GM12892 (cell line): ENCODE measurements at regions not wholly inside any gene's neighbourhood (a gene's known extent, or its start where the extent isn't known, plus 50 kb on each side); places are given as distances from the start of the nearest gene placed in this dataset.
"Not testable (repeated sequence)": the region's sequence is repeated elsewhere in the genome, so short reads cannot be mapped to it uniquely, and the experiment has no call there.

Source experiments
- DNase-seq: peaks from one replicate; pipeline ENCODE4 v3.0.0; 2011; ENCODE audit not compliant: insufficient read length
- FAIRE-seq: peaks from 2 replicates; lab custom pipeline; 2011; peaks lifted over from hg19 to GRCh38; lab: Jason Lieb, UNC
- POLR2A ChIP-seq: IDR thresholded peaks from 2 replicates; pipeline ENCODE4 v1.6.1; 2011; ENCODE audit warnings: low read depth, low read length, control low read depth
- POLR2AphosphoS5 ChIP-seq: IDR thresholded peaks from 2 replicates; pipeline ENCODE4 v1.6.1; 2011; ENCODE audit warnings: low read depth, low read length, control low read depth
- TAF1 ChIP-seq: IDR thresholded peaks from 2 replicates; pipeline ENCODE4 v1.6.1; 2011; ENCODE audit warnings: low read depth, mild to moderate bottlenecking, control low read depth, low read length, borderline replicate concordance

DNA sequence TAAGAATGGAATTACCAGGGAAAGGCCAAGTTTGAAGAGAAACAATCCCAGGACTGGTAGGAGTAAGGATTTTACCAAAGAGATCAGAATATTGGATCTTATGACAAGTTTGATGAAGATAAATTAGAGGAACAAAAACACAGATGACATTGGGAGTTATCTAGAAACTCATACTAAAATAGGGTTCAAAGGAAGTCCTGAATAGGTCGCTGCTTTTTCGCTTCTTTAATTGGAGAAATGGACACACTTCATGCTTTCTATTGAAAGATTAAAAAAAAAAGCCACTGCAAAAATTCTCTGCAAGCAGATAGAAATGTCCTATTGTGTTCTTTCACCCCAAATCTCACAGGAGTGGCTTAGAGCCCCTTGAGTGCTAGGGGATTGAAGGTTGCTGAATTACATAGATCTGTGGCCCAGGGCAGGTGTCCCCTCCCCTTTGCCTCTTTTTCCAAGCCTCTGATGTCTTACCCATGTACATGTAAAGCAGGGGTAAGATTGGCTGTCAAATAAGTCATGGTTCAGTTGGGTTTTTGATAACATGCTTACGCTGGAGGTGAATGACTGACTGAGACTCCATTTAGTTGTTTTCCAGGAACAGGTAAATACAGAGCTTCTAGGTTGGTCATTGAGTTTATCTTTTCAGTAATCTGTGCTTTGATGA lies 152.0 kb downstream of the OR13A1 start:
- no peak for DNase-seq
- no peak for FAIRE-seq
- TF ChIP-seq POLR2AphosphoS5, result no peak
- no peak for TF ChIP-seq TAF1
- TF ChIP-seq POLR2A, result no peak

DNA sequence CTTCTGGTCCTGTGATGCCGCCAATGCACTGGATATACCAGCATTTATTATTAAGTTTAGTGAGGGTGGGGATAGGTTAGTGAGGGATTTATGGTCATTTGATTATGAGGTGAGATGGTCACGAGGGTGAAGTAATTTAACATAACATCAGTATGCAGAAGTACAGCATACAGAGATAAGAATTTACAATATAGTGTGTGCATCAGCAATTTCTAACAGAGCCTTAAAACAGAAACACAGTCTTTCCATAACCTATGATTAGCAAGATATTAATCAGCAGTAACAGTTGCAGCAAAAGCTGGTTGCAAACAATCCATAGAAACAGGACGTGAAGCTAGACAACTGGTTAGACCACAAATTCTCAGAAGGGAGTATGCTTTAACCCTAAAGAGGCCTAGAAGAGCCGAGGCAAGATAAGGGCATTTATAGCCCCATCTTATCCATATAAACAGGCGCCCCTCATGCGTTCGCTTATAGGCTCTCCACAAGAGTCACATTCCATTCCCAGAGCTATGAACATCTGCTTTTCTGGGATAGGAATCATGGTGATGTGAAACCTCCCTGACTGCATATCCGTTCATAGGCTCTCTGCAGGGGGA lies 139.8 kb downstream of the OR13A1 start:
- not testable (repeated sequence) for DNase-seq, FAIRE-seq

DNA sequence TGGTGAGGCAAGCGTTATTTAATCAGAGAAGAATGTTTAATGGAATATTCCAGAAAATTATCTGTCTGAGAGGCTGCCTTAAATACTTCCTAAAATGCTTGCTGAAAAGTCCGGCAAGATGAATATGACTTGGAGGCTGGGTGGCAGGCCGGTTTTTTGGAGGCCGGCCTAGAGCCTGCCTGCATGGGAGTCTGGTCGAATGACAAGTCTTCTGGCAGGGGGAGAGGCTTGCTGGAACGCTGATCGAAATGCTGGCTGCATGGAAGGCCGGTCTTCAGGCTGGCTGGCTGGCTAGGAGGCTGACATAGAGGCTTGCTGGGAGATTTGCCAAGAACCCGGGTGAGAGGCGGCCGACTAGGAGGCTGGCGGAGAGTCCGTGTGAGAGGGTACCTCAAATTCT lies 135.7 kb downstream of the OR13A1 start:
- TF ChIP-seq POLR2AphosphoS5 (no peak), TAF1 (no peak), POLR2A (no peak)
- FAIRE-seq (no peak), DNase-seq (no peak)

DNA sequence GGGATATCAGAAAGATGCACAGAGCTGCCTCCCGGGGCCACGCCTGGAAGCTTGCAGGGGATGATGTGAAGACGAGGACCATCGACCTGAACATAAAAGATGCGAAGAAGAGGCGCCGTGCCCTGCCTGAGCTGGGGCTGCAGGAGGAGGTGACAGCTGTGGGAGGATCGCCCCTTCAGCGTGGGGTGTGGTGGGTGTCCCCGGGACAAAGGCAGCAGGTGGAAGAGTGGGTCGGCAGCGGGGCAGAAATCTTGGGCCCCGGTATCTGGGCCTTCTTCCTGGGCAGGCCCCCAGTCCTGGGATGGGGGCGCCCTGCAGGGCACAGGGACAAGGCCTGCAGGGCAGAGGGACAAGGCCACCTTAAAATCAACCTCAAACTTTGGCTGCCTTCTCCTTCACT lies 134.9 kb downstream of the OR13A1 start:
- TF ChIP-seq TAF1 (no peak), POLR2A (no peak), POLR2AphosphoS5 (no peak)
- FAIRE-seq, result no peak
- no peak for DNase-seq

DNA sequence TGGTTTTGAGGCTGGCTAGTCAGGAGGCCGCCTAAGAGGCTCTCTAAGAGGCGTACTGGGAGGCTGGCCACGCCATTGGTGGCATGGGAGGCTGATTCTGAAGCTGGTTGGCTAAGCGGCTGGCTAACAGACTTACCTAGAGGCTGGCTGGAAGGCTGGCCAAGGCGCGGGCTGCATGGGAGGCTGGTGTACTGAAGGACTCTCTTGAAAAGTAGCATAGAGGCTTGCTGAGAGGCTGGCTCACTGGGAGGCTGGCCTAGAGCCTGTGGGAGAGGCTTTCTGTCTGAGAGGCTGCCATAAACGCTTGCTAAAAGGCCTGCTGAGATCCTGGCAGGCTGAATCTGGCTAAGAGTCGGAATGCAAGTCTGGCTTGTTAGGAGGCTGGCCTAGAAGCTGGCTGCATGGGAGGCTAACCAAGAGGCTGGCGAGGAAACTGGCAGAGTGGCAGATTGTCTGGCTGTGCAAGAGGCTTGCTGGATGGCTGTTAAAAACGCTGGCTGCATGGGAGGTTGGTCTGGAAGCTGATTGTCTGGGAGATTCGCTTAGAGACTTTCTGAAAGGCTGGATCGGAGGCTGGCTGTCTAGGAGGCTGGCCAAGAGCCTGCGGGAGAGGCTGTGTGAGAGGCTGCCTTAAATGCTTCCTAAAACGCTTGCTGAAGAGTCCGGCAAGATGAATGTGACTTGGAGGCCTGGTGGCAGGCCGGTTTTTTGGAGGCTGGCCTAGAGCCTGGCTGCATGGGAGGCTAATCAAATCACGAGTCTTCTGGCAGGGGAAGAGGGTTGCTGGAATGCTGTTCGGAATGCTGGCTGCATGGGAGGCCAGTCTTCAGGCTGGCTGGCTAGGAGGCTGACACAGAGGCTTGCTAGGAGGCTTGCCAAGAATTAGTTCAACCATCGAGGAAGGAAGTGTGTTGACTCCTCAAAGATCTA lies 134.2 kb downstream of the OR13A1 start:
- FAIRE-seq, result no peak
- no peak for TF ChIP-seq TAF1
- TF ChIP-seq POLR2A, result no peak
- no peak for TF ChIP-seq POLR2AphosphoS5
- no peak for DNase-seq

DNA sequence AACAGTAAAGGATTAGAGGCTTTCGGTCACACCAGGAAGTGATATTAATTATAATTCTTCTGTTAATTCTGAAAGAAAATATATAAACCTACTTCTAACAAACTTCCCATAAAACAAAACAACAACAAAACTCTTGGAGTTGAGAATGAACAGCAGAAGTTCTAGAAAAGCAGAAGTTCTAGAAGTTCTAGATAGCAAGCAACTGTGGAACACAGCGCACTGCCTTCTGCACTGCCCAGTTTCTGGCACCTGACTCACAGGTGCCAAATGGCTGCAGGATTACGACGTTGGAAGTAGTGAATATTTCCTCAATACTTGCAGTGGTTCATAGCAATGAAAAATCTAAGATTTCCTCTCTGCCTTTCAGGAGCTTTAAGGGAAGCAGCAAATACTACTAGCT lies 132.2 kb downstream of the OR13A1 start:
- DNase-seq (no peak), FAIRE-seq (no peak)
- TF ChIP-seq TAF1 (no peak), POLR2A (no peak), POLR2AphosphoS5 (no peak)

DNA sequence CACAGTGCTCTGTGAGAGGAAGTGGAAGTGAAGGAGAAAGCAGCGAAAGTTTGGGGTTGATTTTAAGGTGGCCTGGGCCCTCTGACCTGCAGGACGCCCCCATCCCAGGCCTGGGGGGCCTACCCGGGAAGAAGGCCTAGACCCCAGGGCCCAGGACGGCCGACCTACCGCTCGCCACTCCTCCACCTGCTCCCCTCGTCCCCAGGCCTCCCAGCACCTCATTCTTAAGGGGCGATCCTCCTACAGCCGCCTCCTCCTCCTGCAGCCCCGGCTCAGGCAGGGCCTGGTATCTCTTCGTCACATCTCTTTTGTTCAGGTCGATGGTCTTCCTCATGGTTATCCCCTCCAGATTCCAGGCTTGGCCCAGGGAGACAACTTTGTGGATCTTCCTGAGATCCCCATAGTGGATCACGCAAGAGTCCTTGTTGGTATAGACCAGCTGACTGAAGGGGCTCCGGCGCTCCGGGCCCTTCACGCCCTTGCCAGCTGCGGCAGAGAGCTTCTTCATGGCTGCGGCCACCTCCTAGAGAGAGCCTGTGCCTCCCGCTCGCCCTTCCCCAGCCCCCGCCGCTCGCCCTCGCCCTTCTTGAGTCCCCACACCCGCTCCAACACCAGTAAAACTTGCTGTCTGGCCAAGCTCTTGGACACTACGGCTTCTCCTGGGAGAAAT lies 117.5 kb downstream of the OR13A1 start:
- no peak for TF ChIP-seq POLR2A
- no peak for TF ChIP-seq POLR2AphosphoS5
- TF ChIP-seq TAF1, result no peak
- FAIRE-seq (no peak), DNase-seq (no peak)

DNA sequence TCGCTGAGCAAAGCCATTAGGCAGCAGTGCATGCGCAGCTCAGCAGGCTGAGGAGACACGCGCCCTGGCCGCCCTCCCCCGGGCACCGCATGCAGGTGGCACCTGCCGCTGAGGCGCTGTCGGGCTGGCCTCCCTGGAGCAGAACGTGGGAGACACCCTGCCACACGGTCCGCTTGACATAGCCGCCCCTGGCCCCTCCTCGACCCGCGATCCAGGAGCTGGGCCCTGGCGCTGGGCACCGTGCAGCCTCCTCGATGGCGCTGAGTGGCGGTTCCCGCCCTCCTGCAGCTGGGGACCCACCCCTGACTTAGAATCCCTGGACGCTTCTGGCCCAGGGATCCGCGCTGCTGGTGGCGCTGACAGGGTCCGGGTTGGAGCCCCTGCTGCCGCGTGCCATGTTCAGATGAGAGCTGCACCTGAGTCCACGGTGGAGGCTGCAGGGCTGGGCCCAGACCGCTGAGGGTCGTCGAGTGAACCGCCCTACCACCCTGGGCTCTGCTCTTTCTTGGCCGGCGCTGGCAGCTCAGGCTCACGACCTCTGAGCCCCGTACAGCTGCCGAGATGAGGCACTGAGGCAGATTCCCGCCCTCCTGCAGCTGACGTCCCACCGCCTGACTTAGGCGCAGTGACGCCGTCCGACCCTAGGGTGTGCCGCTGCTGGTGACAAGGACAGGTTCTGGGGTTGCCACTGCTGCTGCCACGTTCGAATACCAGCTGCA lies 116.8 kb downstream of the OR13A1 start:
- TF ChIP-seq TAF1 (no peak), POLR2AphosphoS5 (no peak), POLR2A (no peak)
- FAIRE-seq, result no peak
- DNase-seq, result no peak

DNA sequence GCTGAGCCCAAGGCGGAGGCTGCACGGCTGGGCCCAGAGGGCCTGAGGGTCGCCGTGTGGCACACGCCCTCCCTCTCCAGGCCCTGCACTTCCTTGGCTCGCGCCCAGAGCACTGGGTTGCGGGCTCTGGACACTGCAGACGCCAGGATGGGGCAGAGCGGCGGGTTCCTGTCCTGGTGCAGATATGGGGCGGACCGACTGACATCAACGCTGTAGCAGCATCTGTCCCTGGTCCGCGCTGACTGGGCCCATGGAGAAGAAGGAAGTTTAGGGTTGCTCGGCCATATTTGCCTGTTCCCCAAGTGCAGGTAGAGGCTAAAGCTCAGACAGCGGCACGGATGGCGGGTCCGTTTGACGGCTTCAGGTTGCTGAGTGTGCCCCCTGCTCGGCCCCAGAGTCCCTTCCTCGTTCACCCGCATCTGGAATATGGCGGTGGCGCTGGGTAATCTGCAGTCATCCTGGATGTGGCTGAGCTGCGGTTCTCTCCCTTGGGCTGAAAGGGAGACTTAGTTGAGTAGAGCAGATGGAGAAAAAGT lies 116.1 kb downstream of the OR13A1 start:
- FAIRE-seq (no peak), DNase-seq (no peak)
- TF ChIP-seq POLR2A (no peak), POLR2AphosphoS5 (no peak), TAF1 (no peak)

DNA sequence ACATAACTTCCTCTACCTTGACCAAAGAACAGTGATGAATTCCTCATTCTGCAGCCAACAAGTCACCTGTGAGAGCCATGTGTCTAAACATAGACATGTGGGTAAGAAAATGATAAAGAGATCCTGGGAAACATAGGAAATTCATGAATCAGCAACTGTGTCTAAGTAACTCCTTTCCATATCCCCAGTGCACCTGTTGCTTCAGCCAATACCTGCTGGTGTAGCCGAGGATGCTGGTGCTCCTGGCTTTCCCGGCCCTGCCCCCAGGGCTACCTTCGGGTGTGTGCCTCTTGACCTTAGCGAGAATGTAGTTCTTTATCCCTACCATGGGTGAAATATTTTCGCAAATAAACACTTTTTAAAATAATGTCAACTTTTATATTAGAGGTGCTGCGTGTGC lies 114.1 kb downstream of the OR13A1 start:
- DNase-seq, result no peak
- no peak for FAIRE-seq

DNA sequence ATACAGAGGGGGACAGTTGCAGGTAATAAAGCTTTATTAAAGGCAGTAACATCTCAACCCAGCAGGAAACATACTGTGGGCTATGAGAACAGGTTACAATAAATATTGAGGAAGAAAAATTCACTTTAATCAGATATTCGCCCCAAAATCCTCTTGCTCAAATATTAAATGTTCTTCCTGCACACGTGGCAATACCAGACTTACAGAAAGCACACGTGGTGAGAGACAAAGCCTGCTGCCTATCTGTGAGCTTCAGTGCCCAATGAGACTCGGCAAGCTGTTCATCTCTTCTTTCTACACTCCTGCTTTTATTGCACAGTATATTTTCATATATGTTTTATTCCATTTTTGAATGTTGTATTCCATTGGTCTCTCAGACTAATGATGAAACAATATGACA lies 113.2 kb downstream of the OR13A1 start:
- no peak for TF ChIP-seq POLR2AphosphoS5
- no peak for TF ChIP-seq TAF1
- no peak for TF ChIP-seq POLR2A
- DNase-seq (no peak), FAIRE-seq (no peak)

More for the DNA sequence above, 114.1 kb downstream of the OR13A1 start:
- TF ChIP-seq POLR2AphosphoS5 (no peak), TAF1 (no peak), POLR2A (no peak)
